GM12892 (cell line): ENCODE measurements at regions not wholly inside any gene's neighbourhood (a gene's known extent, or its start where the extent isn't known, plus 50 kb on each side); places are given as distances from the start of the nearest gene placed in this dataset.
"Not testable (repeated sequence)": the region's sequence is repeated elsewhere in the genome, so short reads cannot be mapped to it uniquely, and the experiment has no call there.

Experiments
- DNase-seq: peaks from one replicate; pipeline ENCODE4 v3.0.0; 2011; ENCODE audit not compliant: insufficient read length
- FAIRE-seq: peaks from 2 replicates; lab custom pipeline; 2011; peaks lifted over from hg19 to GRCh38; lab: Jason Lieb, UNC
- POLR2A ChIP-seq: IDR thresholded peaks from 2 replicates; pipeline ENCODE4 v1.6.1; 2011; ENCODE audit warnings: low read depth, low read length, control low read depth
- POLR2AphosphoS5 ChIP-seq: IDR thresholded peaks from 2 replicates; pipeline ENCODE4 v1.6.1; 2011; ENCODE audit warnings: low read depth, low read length, control low read depth
- TAF1 ChIP-seq: IDR thresholded peaks from 2 replicates; pipeline ENCODE4 v1.6.1; 2011; ENCODE audit warnings: low read depth, mild to moderate bottlenecking, control low read depth, low read length, borderline replicate concordance

- not testable (repeated sequence) for DNase-seq, FAIRE-seq
These were observed 63.8 kb downstream of the CLEC18A start for GRCh38 chr16:70014915-70015314.

GRCh38 chr16:70016751-70017150 is 65.6 kb downstream of the CLEC18A start:
- not testable (repeated sequence) for FAIRE-seq, DNase-seq

- DNase-seq (peak; percentile 2), FAIRE-seq (peak; percentile 30)
These were observed 67.1 kb downstream of the CLEC18A start for GRCh38 chr16:70018254-70018653.

GRCh38 chr16:70023207-70023606 is 72.1 kb downstream of the CLEC18A start:
- not testable (repeated sequence) for FAIRE-seq, DNase-seq

More at GRCh38 chr16:70018254-70018653, 67.1 kb downstream of the CLEC18A start:
- TF ChIP-seq TAF1 (no peak), POLR2AphosphoS5 (no peak), POLR2A (no peak)

GRCh38 chr16:70023956-70024355 is 72.8 kb downstream of the CLEC18A start:
- FAIRE-seq, DNase-seq: not testable (repeated sequence)

- not testable (repeated sequence) for DNase-seq
- peak; percentile 21 for FAIRE-seq
These were observed 75.2 kb downstream of the CLEC18A start for GRCh38 chr16:70026165-70026854.

- not testable (repeated sequence) for DNase-seq, FAIRE-seq
These were observed 81.2 kb upstream of the PDPR start for GRCh38 chr16:70032906-70033305.

- FAIRE-seq, DNase-seq: not testable (repeated sequence)
These were observed 76.2 kb upstream of the PDPR start for GRCh38 chr16:70037913-70038312.

- not testable (repeated sequence) for FAIRE-seq, DNase-seq
These were observed 73.6 kb upstream of the PDPR start for GRCh38 chr16:70040554-70040953.

GRCh38 chr16:70043538-70044067 is 70.5 kb upstream of the PDPR start:
- FAIRE-seq, DNase-seq: not testable (repeated sequence)

GRCh38 chr16:70046560-70046959 is 67.6 kb upstream of the PDPR start:
- FAIRE-seq: not testable (repeated sequence)

GRCh38 chr16:70048083-70048482 is 66.0 kb upstream of the PDPR start:
- DNase-seq, FAIRE-seq: not testable (repeated sequence)

More at GRCh38 chr16:70046560-70046959, 67.6 kb upstream of the PDPR start:
- DNase-seq: not testable (repeated sequence)

GRCh38 chr16:70058056-70058455 is 56.1 kb upstream of the PDPR start:
- FAIRE-seq: not testable (repeated sequence)

GRCh38 chr16:70059429-70059828 is 54.7 kb upstream of the PDPR start:
- not testable (repeated sequence) for DNase-seq, FAIRE-seq

More at GRCh38 chr16:70058056-70058455, 56.1 kb upstream of the PDPR start:
- not testable (repeated sequence) for DNase-seq

GRCh38 chr16:70060521-70061027 is 53.6 kb upstream of the PDPR start:
- FAIRE-seq, DNase-seq: not testable (repeated sequence)

GRCh38 chr16:70061671-70062218 is 52.4 kb upstream of the PDPR start:
- FAIRE-seq, DNase-seq: not testable (repeated sequence)

- DNase-seq, FAIRE-seq: not testable (repeated sequence)
These were observed 51.2 kb upstream of the PDPR start for GRCh38 chr16:70062947-70063346.
